A204.1 (cell line): ENCODE measurements at regions not wholly inside any gene's neighbourhood (a gene's known extent, or its start where the extent isn't known, plus 50 kb on each side); places are given as distances from the start of the nearest gene placed in this dataset.
"Not testable (repeated sequence)": the region's sequence is repeated elsewhere in the genome, so short reads cannot be mapped to it uniquely, and the experiment has no call there.

Source experiments
- FAIRE-seq: peaks from 2 replicates; lab custom pipeline; 2012; peaks lifted over from hg19 to GRCh38; lab: Jason Lieb, UNC

GRCh38 chr15:39506146-39506545, 74.7 kb upstream of the THBS1 start:
- FAIRE-seq, result no peak

- no peak for FAIRE-seq
These were observed 72.3 kb upstream of the THBS1 start for GRCh38 chr15:39508536-39508935.

- no peak for FAIRE-seq
These were observed 70.7 kb upstream of the THBS1 start for GRCh38 chr15:39510001-39510701.

- no peak for FAIRE-seq
These were observed 69.6 kb upstream of the THBS1 start for GRCh38 chr15:39511000-39511915.

GRCh38 chr15:39511916-39512260, 69.0 kb upstream of the THBS1 start:
- no peak for FAIRE-seq

GRCh38 chr15:39512643-39513042, 68.2 kb upstream of the THBS1 start:
- FAIRE-seq, result no peak

GRCh38 chr15:39513936-39514335, 66.9 kb upstream of the THBS1 start:
- FAIRE-seq, result no peak

GRCh38 chr15:39514933-39515332, 65.9 kb upstream of the THBS1 start:
- no peak for FAIRE-seq

- FAIRE-seq, result no peak
These were observed 65.1 kb upstream of the THBS1 start for GRCh38 chr15:39515765-39516164.

GRCh38 chr15:39517122-39517855, 63.6 kb upstream of the THBS1 start:
- FAIRE-seq, result no peak

- FAIRE-seq, result not testable (repeated sequence)
These were observed 56.9 kb upstream of the THBS1 start for GRCh38 chr15:39523968-39524367.

- FAIRE-seq, result no peak
These were observed 51.4 kb upstream of the THBS1 start for GRCh38 chr15:39529457-39529856.

- FAIRE-seq, result no peak
These were observed 50.2 kb upstream of the THBS1 start for GRCh38 chr15:39530480-39531342.
